HG03064 (cell line): ENCODE measurements at regions not wholly inside any gene's neighbourhood (a gene's known extent, or its start where the extent isn't known, plus 50 kb on each side); places are given as distances from the start of the nearest gene placed in this dataset.

ENCODE experiments used
- ATAC-seq: cut with Tn5 transposase; IDR thresholded peaks from one replicate; pipeline ENCODE4 v1.9.1; 2021; ENCODE audit warnings: low read depth; ENCODE audit not compliant: unreplicated experiment

DNA sequence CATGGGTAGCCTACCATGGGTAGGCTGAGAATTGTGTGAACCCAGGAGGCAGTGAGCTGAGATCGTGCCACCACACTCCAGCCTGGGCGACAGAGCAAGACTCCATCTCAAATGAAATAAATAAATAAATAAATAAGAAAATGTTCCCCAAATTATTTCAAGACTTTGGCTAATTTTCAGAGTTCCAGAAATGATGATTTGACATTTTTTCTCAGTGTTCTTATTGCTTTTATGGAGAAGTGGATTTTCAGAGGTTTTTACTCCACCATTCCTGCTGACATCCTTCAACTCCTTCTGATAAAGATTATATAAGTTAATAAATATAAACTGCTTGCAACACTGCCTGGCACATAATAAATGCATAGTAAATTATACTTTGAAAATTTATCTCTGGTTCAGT, 80.4 kb upstream of the PRKCQ start:
- ATAC-seq, result no peak

DNA sequence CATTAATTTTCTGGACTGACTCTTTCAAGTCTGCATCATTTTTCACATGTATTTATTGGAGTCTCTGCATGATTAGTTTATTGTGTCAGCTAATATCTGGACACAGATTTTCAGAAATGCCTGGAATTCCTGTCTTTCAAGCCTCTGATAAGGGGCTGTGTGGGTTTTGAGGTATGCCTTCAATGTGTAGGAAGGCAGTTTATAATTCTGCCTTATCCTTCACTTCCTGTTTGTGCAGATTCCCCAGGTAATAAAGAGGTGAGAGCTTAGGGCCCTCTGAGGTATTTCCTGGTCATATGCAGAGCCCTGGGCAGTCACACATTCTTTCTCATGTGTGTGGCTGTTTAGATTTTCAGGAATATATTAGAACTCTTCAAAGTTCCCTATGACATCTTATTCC, 79.4 kb upstream of the PRKCQ start:
- no peak for ATAC-seq

- ATAC-seq, result no peak
These were observed 77.6 kb upstream of the PRKCQ start for GRCh38 chr10:6657669-6658068.

- ATAC-seq, result no peak
These were observed 77.1 kb upstream of the PRKCQ start for GRCh38 chr10:6657196-6657595.

DNA sequence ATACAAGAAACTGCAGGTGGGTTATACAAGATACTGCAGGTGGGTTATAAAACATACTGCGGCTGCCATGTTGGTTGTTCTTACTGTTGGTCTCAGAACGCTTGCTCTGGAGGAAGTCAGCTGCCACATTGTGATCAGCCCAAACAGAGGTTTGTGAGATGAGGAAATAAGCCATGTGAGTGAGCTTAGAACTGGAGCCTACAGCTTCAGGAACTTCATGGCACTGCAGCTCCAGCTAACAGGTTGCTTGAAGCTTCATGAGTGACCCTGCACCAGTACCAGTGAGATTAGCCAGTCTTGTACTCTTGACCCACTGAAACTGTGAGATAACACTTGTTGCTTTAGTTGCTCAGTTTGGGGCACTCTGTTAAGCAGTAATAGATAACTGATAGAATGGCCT, 74.5 kb upstream of the PRKCQ start:
- ATAC-seq, result no peak

GRCh38 chr10:6650586-6650985, 70.5 kb upstream of the PRKCQ start:
- ATAC-seq, result no peak

GRCh38 chr10:6649903-6650302, 69.8 kb upstream of the PRKCQ start:
- no peak for ATAC-seq

DNA sequence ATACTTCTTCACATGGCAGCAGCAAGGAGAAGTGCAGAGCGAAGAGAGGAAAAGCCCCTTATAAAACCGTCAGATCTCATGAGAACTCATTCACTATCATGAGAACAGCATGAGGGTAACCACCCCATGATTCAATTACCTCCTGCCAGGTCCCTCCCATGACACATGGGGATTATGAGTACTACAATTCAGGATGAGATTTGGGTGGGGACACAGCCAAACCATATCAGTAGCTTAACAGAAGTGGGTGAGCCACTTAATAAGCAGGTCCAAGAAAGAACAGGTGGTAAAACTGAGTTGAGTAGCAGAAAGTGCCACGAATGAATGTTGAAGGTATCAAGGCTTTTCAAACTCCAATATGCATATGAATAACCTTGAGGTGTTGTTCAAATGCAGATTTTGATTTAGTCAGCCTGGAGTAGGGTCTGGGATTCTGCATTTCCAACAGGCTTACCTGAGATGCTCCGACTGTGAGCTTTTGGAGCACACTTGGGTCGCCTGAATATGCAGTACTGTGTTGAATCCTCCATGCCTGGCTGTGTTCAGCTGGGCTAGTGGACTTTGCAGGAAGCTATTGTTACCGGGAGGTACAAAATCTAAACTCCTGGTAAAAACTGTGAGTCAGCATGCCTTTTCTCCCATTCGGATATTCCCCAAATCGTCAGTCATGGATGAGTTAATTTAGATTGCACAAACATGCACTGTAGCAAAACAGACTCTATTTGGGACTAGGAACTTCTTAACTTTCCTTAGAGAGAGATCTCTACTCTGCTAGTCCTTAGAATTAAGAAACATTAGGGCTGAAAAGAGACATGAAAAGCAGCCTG, 69.0 kb upstream of the PRKCQ start:
- no peak for ATAC-seq

- ATAC-seq, result no peak
These were observed 67.9 kb upstream of the PRKCQ start for GRCh38 chr10:6647811-6648526.

DNA sequence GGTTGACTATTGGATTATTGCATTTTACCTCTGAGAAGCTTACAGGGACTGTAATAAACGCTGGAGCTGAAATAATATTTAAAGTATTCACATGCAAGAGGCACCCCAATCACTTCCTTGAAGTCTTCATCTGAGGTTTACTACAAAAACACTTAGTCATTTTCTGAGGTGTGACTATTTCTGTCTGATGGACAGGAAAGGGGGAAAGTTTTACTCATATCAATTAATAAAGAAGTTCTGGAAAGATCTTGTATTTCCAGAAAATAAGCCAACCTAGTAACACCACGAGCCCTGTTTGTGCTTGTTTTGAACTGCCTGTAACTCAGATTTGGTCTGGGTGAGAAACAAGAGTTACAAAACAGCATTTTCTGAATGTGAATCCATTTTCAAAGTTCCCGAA, 63.9 kb upstream of the PRKCQ start:
- ATAC-seq, result no peak

GRCh38 chr10:6642876-6643275, 62.8 kb upstream of the PRKCQ start:
- no peak for ATAC-seq

- ATAC-seq, result no peak
These were observed 60.5 kb upstream of the PRKCQ start for GRCh38 chr10:6640433-6641040.

DNA sequence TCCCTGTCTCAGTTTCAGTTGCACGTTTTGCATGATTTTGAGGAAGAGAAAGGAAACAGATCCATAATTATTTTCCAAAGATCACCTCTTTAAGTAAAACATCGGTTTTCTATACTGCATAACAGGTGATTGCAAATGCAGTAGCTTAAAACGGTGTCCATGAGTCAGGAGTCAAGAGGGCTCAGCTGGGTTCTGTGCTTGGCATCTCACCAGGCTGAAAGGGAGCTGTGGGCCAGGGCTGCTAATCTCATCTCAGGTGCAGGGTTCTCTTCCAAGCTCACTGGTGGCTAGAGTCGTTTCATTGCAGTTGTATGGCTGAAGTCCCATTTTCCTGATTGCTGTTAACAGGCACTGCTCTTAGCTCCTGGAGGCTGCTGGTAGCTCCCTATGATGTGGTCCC, 57.0 kb upstream of the PRKCQ start:
- ATAC-seq, result no peak

- no peak for ATAC-seq
These were observed 55.7 kb upstream of the PRKCQ start for GRCh38 chr10:6635784-6636183.
